ENCODE measurements at regions not wholly inside any gene's neighbourhood (a gene's known extent, or its start where the extent isn't known, plus 50 kb on each side); places are given as distances from the start of the nearest gene placed in this dataset.

- Mint-ChIP-seq H3K4me1 (no peaks in the 10 kb centered on the region), H3K27me3 (ENCODE audit: low read depth in 3 of 3) (peaks cover 0 to 2% (median 0%) of the 10 kb centered on the region in 3 donors), H3K4me3 (no peak overlapping the region), H3K36me3 (no peaks in the 10 kb centered on the region), H3K9me3 (peaks cover 0 to 11% (median 5%) of the 10 kb centered on the region in 7 donors), H3K27ac (no peak overlapping the region)
- no peak overlapping the region for H2AFZ ChIP-seq (ENCODE audit: insufficient read depth, low read depth, low read length, poor library complexity, severe bottlenecking)
- DNase-seq = no peak
- H3K79me2 ChIP-seq (ENCODE audit: insufficient read depth, low read length) = no peaks in the 10 kb centered on the region
- no peak for TF ChIP-seq CTCF (IDR thresholded peaks at IDR 0.05)
- H3K27me3 ChIP-seq (ENCODE audit: control insufficient read depth in 2 of 2, insufficient read depth in 2 of 2, low read length in 2 of 2) = no peaks in the 10 kb centered on the region
- H3K27ac ChIP-seq (ENCODE audit: low read depth in 1 of 2, low read length in 2 of 2) = no peak overlapping the region
- WGBS (ENCODE audit: insufficient coverage) = no CpG with 5 or more reads among the region's 2 CpGs
- H3K9me3 ChIP-seq (replicated peaks in 1 of 2; ENCODE audit: control insufficient read depth in 1 of 2, insufficient read depth in 1 of 2, low read length in 2 of 2) = peaks cover 13 to 25% of the 10 kb centered on the region in 2 donors
- intact Hi-C loops (cut with micrococcal nuclease) = no loop called here
- no peaks in the 10 kb centered on the region for H3K4me1 ChIP-seq (ENCODE audit: control insufficient read depth in 1 of 2, insufficient read depth in 2 of 2, low read length in 2 of 2)
- H3K9ac ChIP-seq (ENCODE audit: insufficient read depth, low read length, poor library complexity, severe bottlenecking) = no peak overlapping the region
- no peaks in the 10 kb centered on the region for H3K36me3 ChIP-seq (replicated peaks in 1 of 2; ENCODE audit: control insufficient read depth in 1 of 2, insufficient read depth in 2 of 2, low read length in 2 of 2)
- no peak overlapping the region for H3K4me2 ChIP-seq (replicated peaks; ENCODE audit: extremely low read depth, low read length, poor library complexity, severe bottlenecking)
- no peak overlapping the region for H3K4me3 ChIP-seq (replicated peaks in 1 of 3; ENCODE audit: low read depth in 2 of 3, low read length in 3 of 3)
- no peaks in the 10 kb centered on the region for H4K20me1 ChIP-seq (ENCODE audit: insufficient read depth, low read length)
Observed at GRCh38 chr1:80509965-80510522, 1290.7 kb upstream of the ADGRL2 start.

GRCh38 chr1:80506216-80506615 lies 1294.5 kb upstream of the ADGRL2 start:
- no peak overlapping the region for H3K27ac ChIP-seq (ENCODE audit: low read depth in 1 of 2, low read length in 2 of 2)
- Mint-ChIP-seq H3K9me3 (peaks cover 0 to 10% (median 7%) of the 10 kb centered on the region in 7 donors), H3K27ac (no peak overlapping the region), H3K4me1 (no peaks in the 10 kb centered on the region), H3K36me3 (no peaks in the 10 kb centered on the region), H3K4me3 (no peak overlapping the region), H3K27me3 (ENCODE audit: low read depth in 3 of 3) (peaks cover 0 to 2% (median 0%) of the 10 kb centered on the region in 3 donors)
- WGBS (ENCODE audit: insufficient coverage) = 100% methylated on average over 1 of the region's 2 CpGs
- H3K4me3 ChIP-seq (replicated peaks in 1 of 3; ENCODE audit: low read depth in 2 of 3, low read length in 3 of 3) = no peak overlapping the region
- H3K4me1 ChIP-seq (ENCODE audit: control insufficient read depth in 1 of 2, insufficient read depth in 2 of 2, low read length in 2 of 2) = no peaks in the 10 kb centered on the region
- no peaks in the 10 kb centered on the region for H4K20me1 ChIP-seq (ENCODE audit: insufficient read depth, low read length)
- TF ChIP-seq CTCF (IDR thresholded peaks at IDR 0.05) = no peak
- peaks cover 15 to 20% of the 10 kb centered on the region in 2 donors for H3K9me3 ChIP-seq (replicated peaks in 1 of 2; ENCODE audit: control insufficient read depth in 1 of 2, insufficient read depth in 1 of 2, low read length in 2 of 2)
- no peak overlapping the region for H3K4me2 ChIP-seq (replicated peaks; ENCODE audit: extremely low read depth, low read length, poor library complexity, severe bottlenecking)
- H3K9ac ChIP-seq (ENCODE audit: insufficient read depth, low read length, poor library complexity, severe bottlenecking) = no peak overlapping the region
- intact Hi-C loops (cut with micrococcal nuclease) = no loop called here
- H3K27me3 ChIP-seq (ENCODE audit: control insufficient read depth in 2 of 2, insufficient read depth in 2 of 2, low read length in 2 of 2) = no peaks in the 10 kb centered on the region
- H3K36me3 ChIP-seq (replicated peaks in 1 of 2; ENCODE audit: control insufficient read depth in 1 of 2, insufficient read depth in 2 of 2, low read length in 2 of 2) = no peaks in the 10 kb centered on the region
- H3K79me2 ChIP-seq (ENCODE audit: insufficient read depth, low read length) = no peaks in the 10 kb centered on the region
- no peak overlapping the region for H2AFZ ChIP-seq (ENCODE audit: insufficient read depth, low read depth, low read length, poor library complexity, severe bottlenecking)
- no peak for DNase-seq
